Mammary epithelial cell (primary cell): ENCODE measurements at regions not wholly inside any gene's neighbourhood (a gene's known extent, or its start where the extent isn't known, plus 50 kb on each side); places are given as distances from the start of the nearest gene placed in this dataset.

Experiments
- EZH2 ChIP-seq: IDR thresholded peaks from 2 replicates; pipeline ENCODE4 v1.6.1; 2012; ENCODE audit warnings: low read length, inconsistent platforms, borderline replicate concordance
- TF ChIP-seq, protein P1 (sequence below), 2 donors: IDR thresholded peaks in 1 of 2; conservative IDR thresholded peaks in 1 of 2; 2 replicates each; pipeline ENCODE4 v1.5.1; 2011 to 2012; ENCODE audit warnings: inconsistent platforms in 2 of 2, low read length in 2 of 2, mild to moderate bottlenecking in 2 of 2, control low read depth in 1 of 2, low read depth in 1 of 2; ENCODE audit not compliant: insufficient read depth in 1 of 2; ENCODE audit errors: extremely low read depth in 1 of 2

DNA sequence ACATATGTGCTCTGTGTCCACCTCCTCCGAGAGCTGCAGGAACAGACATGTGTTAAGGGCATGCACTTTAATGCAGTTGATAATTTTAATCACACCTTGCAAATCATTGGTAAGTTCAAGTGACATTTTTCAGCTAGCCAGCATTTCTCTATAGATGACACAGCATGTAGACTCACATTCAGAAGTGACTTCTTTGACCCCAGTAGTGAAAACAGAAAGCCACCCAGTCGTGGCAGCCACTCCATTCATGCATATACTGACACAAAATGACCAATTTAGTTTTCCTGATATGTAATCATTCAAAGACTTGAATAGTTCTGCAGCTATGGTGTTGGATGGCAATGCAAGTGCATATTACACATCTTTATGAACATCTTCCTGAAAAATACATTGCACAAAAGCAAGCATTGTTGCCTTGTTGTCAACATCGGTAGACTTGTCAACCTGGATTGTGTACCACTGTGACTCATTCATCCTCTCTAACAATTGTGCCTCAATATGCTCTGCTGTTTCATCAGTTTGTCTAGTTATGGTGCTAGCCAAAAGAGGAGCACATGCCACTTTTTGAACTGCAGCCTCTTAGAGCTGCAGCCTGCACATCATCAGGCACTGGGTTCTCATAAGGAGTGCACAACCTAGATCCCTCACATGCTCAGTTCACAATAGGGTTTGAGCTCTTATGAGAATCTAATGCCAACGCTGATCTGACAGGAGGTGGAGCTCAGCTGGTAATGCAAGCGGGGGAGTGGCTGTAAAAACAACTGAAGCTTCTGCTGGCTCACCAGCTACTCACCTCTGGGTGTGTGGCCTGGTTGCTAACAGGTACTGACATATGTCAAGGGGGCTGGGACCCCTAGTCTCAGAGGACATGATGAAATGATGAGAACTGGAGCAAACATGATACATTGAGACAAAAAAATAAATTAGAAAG, 622.0 kb downstream of the PYDC2 start:
- TF ChIP-seq, protein P1, sequence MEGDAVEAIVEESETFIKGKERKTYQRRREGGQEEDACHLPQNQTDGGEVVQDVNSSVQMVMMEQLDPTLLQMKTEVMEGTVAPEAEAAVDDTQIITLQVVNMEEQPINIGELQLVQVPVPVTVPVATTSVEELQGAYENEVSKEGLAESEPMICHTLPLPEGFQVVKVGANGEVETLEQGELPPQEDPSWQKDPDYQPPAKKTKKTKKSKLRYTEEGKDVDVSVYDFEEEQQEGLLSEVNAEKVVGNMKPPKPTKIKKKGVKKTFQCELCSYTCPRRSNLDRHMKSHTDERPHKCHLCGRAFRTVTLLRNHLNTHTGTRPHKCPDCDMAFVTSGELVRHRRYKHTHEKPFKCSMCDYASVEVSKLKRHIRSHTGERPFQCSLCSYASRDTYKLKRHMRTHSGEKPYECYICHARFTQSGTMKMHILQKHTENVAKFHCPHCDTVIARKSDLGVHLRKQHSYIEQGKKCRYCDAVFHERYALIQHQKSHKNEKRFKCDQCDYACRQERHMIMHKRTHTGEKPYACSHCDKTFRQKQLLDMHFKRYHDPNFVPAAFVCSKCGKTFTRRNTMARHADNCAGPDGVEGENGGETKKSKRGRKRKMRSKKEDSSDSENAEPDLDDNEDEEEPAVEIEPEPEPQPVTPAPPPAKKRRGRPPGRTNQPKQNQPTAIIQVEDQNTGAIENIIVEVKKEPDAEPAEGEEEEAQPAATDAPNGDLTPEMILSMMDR (conservative IDR thresholded peaks at IDR 0.05 in 1 of 2, IDR thresholded peaks at IDR 0.05 in 1 of 2; ENCODE audit: extremely low read depth in 1 of 2, insufficient read depth in 1 of 2, low read depth in 1 of 2, low read length in 2 of 2), result no peak
- no peak for TF ChIP-seq EZH2
